ENCODE measurements at regions not wholly inside any gene's neighbourhood (a gene's known extent, or its start where the extent isn't known, plus 50 kb on each side); places are given as distances from the start of the nearest gene placed in this dataset.

DNA sequence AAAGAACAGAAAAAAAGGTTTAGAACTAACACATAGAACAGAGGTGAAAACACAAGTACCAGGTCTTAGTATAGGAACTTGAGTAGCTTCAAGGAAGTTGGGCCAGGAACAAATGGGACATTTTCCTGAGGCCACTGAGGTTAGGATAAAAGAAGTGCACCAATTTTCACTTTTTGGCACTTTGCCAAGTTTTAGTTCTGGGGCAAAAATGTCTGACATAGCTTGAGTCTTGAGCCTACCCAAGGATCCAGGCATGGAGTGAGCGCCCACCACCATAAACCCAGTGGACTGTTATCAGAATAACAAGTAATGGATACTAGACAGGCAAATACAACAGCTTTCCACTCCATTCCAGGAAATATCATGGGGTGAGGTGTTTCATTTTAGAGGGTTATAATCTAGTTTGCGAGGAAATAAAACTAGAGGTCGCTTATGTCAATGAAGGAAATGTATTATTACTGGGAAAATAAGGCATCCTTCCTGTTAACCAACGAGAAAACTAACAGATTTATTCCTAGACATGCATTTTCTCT is 199.7 kb upstream of the HMGA2 start:
- Mint-ChIP-seq H3K36me3 (ENCODE audit: insufficient read depth) (peaks cover 2% of the 10 kb centered on the region), H3K4me1 (no peaks in the 10 kb centered on the region), H3K9me3 (no peaks in the 10 kb centered on the region), H3K27ac (ENCODE audit: low read depth) (no peak overlapping the region), H3K27me3 (peaks cover 15% of the 10 kb centered on the region), H3K4me3 (no peak overlapping the region)
- DNase-seq (ENCODE audit: low spot score in 2 of 2) (no peak), ATAC-seq (replicated peaks; ENCODE audit: extremely low read depth, poor library complexity, severe bottlenecking) (no peak)

DNA sequence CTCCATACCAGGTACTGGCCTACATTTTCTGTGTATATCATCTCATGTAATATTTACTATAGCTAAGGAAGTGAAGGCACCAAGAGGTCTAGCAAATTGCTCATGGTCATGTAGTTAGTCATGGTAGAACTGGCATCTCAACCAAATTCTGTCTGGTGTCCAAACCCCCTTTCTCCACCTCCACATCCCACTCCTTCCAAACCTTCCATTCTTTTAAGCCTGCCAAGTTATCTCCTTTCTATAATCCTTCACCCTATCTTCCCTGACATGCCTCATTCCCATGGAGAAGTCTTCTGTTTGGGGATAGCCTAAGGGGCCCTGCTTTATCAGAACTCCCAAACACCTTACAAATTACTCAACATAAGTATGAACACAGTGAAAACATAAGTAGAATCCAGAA is 196.2 kb upstream of the HMGA2 start:
- ATAC-seq (replicated peaks; ENCODE audit: extremely low read depth, poor library complexity, severe bottlenecking): no peak
- peaks cover 40% of the 10 kb centered on the region for H3K27me3 Mint-ChIP-seq
- no peak for DNase-seq (ENCODE audit: low spot score in 2 of 2)
- H3K27ac Mint-ChIP-seq (ENCODE audit: low read depth): no peak overlapping the region
- peaks cover 2% of the 10 kb centered on the region for H3K36me3 Mint-ChIP-seq (ENCODE audit: insufficient read depth)
- no peaks in the 10 kb centered on the region for H3K9me3 Mint-ChIP-seq
- H3K4me3 Mint-ChIP-seq: no peak overlapping the region
- H3K4me1 Mint-ChIP-seq: no peaks in the 10 kb centered on the region

DNA sequence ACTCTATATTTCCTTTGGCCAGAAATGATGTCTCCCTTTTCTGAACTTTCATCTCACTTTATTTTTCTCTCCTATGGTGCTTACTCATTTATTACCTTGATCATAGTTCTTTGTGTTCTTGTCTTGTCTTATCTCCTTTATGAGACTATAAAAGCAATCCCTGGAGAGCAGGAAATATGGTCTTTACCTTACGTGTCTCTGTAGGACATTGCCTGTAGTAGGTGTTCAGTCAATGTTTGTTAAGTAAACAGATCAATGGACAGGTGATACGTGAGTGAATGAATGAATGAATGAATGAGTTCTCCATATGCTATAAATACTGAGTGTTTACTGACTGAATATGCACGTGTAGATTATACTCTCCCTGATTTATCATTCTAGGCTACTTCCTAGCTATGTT is 193.7 kb upstream of the HMGA2 start:
- Mint-ChIP-seq H3K4me1 (no peaks in the 10 kb centered on the region), H3K27ac (ENCODE audit: low read depth) (no peak overlapping the region), H3K27me3 (peaks cover 27% of the 10 kb centered on the region), H3K9me3 (no peaks in the 10 kb centered on the region), H3K36me3 (ENCODE audit: insufficient read depth) (no peaks in the 10 kb centered on the region), H3K4me3 (no peak overlapping the region)
- DNase-seq (ENCODE audit: low spot score in 2 of 2): no peak
- no peak for ATAC-seq (replicated peaks; ENCODE audit: extremely low read depth, poor library complexity, severe bottlenecking)

DNA sequence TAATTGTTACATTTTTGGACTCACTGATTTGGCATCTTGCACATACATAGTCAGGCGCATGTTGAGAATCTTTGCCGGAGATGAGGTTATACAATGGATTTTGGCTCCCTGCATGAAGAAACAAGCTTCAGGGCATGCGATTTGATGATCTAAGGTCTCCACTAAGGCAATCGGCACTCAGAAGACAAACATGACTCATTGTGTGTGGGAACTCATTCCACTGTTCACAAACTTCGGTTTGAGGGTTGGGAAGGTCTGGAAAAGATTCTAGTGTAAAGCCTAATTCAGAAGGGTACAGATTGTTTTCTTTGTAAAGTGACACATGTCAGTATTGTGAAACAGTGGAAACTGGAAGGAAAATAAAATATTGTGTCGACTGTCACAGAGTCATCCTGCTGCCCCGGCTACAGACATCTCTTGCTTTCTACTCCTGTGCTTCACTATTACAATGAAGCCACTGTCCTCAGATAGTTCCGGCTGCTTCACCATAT is 192.6 kb upstream of the HMGA2 start:
- DNase-seq (ENCODE audit: low spot score in 2 of 2) (no peak), ATAC-seq (replicated peaks; ENCODE audit: extremely low read depth, poor library complexity, severe bottlenecking) (no peak)
- Mint-ChIP-seq H3K27me3 (peaks cover 27% of the 10 kb centered on the region), H3K27ac (ENCODE audit: low read depth) (no peak overlapping the region), H3K4me3 (no peak overlapping the region), H3K4me1 (no peaks in the 10 kb centered on the region), H3K36me3 (ENCODE audit: insufficient read depth) (peaks cover 2% of the 10 kb centered on the region), H3K9me3 (no peaks in the 10 kb centered on the region)

DNA sequence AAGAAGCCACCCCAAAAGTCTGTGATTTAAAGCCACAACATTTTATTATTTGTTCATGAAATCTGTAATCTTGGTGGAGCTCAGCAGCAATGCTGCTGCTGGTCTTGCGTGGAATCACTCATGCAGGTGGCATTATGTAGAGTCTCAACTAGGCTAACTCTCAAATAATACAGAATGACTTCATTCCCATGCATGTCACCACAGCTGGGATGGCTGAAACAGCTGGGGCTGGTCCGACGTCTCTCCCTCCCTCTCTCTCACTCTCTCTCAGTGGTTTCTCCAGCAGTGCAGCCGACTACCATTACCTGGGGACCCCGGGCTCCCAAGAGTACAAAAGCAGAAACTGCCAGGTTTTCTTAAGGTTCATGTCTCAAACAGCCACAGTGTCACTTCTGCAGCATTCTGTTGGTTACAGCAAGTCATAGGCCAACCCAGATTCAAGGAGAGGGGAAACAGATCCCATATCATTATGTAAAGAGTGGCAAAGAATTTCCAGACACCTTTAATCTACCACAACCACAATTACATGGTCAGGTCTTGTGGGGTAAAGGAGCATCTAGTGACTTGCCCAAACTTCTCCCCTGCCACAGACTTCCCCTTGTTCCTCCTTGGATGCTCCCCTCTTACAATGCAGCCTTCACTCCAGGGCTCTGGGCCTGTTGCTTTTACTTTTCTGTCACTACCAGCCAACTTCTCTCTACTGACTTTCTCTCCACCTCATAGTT is 192.0 kb upstream of the HMGA2 start:
- H3K36me3 Mint-ChIP-seq (ENCODE audit: insufficient read depth): peaks cover 2% of the 10 kb centered on the region
- no peaks in the 10 kb centered on the region for H3K9me3 Mint-ChIP-seq
- no peak overlapping the region for H3K4me3 Mint-ChIP-seq
- peaks cover 27% of the 10 kb centered on the region for H3K27me3 Mint-ChIP-seq
- no peaks in the 10 kb centered on the region for H3K4me1 Mint-ChIP-seq
- DNase-seq (ENCODE audit: low spot score in 2 of 2) (no peak), ATAC-seq (replicated peaks; ENCODE audit: extremely low read depth, poor library complexity, severe bottlenecking) (no peak)
- H3K27ac Mint-ChIP-seq (ENCODE audit: low read depth): no peak overlapping the region

GRCh38 chr12:65634061-65634460 is 190.2 kb upstream of the HMGA2 start:
- ATAC-seq (replicated peaks; ENCODE audit: extremely low read depth, poor library complexity, severe bottlenecking) (no peak), DNase-seq (ENCODE audit: low spot score in 2 of 2) (no peak)
- Mint-ChIP-seq H3K27me3 (peaks cover 27% of the 10 kb centered on the region), H3K27ac (ENCODE audit: low read depth) (no peak overlapping the region), H3K4me3 (no peak overlapping the region), H3K4me1 (no peaks in the 10 kb centered on the region), H3K9me3 (no peaks in the 10 kb centered on the region), H3K36me3 (ENCODE audit: insufficient read depth) (peaks cover 2% of the 10 kb centered on the region)

GRCh38 chr12:65634626-65635331 is 189.5 kb upstream of the HMGA2 start:
- Mint-ChIP-seq H3K36me3 (ENCODE audit: insufficient read depth) (peaks cover 2% of the 10 kb centered on the region), H3K27me3 (peaks cover 23% of the 10 kb centered on the region), H3K4me1 (no peaks in the 10 kb centered on the region), H3K9me3 (no peaks in the 10 kb centered on the region), H3K27ac (ENCODE audit: low read depth) (no peak overlapping the region), H3K4me3 (no peak overlapping the region)
- no peak for ATAC-seq (replicated peaks; ENCODE audit: extremely low read depth, poor library complexity, severe bottlenecking)
- no peak for DNase-seq (ENCODE audit: low spot score in 2 of 2)

DNA sequence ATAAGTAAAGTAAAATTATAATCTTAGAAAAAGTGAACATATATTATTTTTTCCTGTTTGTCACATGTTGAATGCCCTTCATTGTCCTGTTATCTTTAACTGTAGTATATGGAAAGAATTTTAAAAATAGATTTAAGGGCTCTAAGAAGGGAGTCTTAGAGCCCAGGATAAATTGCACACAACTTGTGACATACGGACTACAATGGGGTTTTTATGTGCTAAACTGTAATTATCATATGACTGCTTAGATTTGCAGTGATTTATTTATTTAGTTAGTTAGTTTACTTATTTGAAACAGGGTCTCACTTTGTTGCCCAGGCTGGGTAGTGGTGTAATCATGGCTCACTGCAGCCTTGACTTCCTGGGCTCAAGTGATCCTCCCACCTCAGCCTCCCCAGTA is 187.8 kb upstream of the HMGA2 start:
- H3K9me3 Mint-ChIP-seq: peaks cover under 1% of the 10 kb centered on the region
- no peak overlapping the region for H3K4me3 Mint-ChIP-seq
- no peak for DNase-seq (ENCODE audit: low spot score in 2 of 2)
- H3K4me1 Mint-ChIP-seq: no peaks in the 10 kb centered on the region
- peaks cover 16% of the 10 kb centered on the region for H3K27me3 Mint-ChIP-seq
- no peak overlapping the region for H3K27ac Mint-ChIP-seq (ENCODE audit: low read depth)
- H3K36me3 Mint-ChIP-seq (ENCODE audit: insufficient read depth): peaks cover 2% of the 10 kb centered on the region
- ATAC-seq (replicated peaks; ENCODE audit: extremely low read depth, poor library complexity, severe bottlenecking): no peak

GRCh38 chr12:65637150-65637549 is 187.1 kb upstream of the HMGA2 start:
- Mint-ChIP-seq H3K36me3 (ENCODE audit: insufficient read depth) (peaks cover 2% of the 10 kb centered on the region), H3K4me1 (no peaks in the 10 kb centered on the region), H3K27ac (ENCODE audit: low read depth) (no peak overlapping the region), H3K4me3 (no peak overlapping the region), H3K9me3 (peaks cover 5% of the 10 kb centered on the region), H3K27me3 (peaks cover 21% of the 10 kb centered on the region)
- no peak for ATAC-seq (replicated peaks; ENCODE audit: extremely low read depth, poor library complexity, severe bottlenecking)
- no peak for DNase-seq (ENCODE audit: low spot score in 2 of 2)

- Mint-ChIP-seq H3K4me3 (no peak overlapping the region), H3K36me3 (ENCODE audit: insufficient read depth) (peaks cover 2% of the 10 kb centered on the region), H3K27ac (ENCODE audit: low read depth) (no peak overlapping the region), H3K9me3 (peaks cover 5% of the 10 kb centered on the region), H3K27me3 (peaks cover 16% of the 10 kb centered on the region), H3K4me1 (no peaks in the 10 kb centered on the region)
- no peak for DNase-seq (ENCODE audit: low spot score in 2 of 2)
- ATAC-seq (replicated peaks; ENCODE audit: extremely low read depth, poor library complexity, severe bottlenecking): no peak
These were observed 186.5 kb upstream of the HMGA2 start for GRCh38 chr12:65637774-65638173.

DNA sequence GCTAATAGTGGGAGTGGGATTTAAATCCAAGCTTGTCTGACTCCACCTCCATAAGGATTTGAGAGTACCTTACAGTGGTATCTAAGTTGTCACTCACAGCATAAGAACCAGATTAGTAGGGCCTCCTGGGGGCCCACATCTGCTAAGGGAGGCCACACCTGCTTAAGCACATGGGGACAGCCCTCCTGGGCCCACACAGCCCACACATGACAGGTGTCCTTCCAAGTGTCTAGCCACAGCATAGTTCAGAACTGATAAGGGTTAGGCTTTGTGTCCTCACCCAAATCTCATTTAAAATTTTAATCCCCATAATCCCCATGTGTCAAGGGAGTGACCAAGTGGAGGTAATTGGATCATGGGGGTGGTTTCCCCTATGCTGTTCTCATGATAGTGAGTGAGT is 186.0 kb upstream of the HMGA2 start:
- DNase-seq (ENCODE audit: low spot score in 2 of 2) (no peak), ATAC-seq (replicated peaks; ENCODE audit: extremely low read depth, poor library complexity, severe bottlenecking) (no peak)
- Mint-ChIP-seq H3K9me3 (peaks cover 5% of the 10 kb centered on the region), H3K4me3 (no peak overlapping the region), H3K4me1 (no peaks in the 10 kb centered on the region), H3K36me3 (ENCODE audit: insufficient read depth) (peaks cover 2% of the 10 kb centered on the region), H3K27me3 (peaks cover 13% of the 10 kb centered on the region), H3K27ac (ENCODE audit: low read depth) (no peak overlapping the region)

DNA sequence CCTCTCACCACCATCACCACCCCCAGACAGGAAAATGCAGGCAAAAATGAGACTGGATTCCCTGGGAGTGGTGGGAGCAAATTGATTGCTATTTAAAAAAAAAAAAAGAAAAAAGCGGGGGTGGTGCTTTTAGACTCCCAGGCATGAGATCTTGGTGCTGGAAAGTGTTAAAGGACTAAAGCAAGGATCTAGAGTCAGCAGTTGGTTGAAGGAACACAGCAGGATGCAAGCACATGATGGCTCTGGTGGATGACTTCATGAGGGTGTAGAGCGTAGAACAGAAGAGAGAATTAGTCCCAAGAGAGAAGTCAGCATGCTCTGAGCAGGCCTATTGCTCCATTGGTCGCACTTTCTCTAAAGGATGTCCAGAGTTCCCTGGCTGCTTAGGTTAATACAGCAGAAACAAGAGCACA is 183.8 kb upstream of the HMGA2 start:
- no peak for DNase-seq (ENCODE audit: low spot score in 2 of 2)
- peaks cover 5% of the 10 kb centered on the region for H3K9me3 Mint-ChIP-seq
- no peaks in the 10 kb centered on the region for H3K4me1 Mint-ChIP-seq
- no peak for ATAC-seq (replicated peaks; ENCODE audit: extremely low read depth, poor library complexity, severe bottlenecking)
- peaks cover 2% of the 10 kb centered on the region for H3K36me3 Mint-ChIP-seq (ENCODE audit: insufficient read depth)
- no peak overlapping the region for H3K27ac Mint-ChIP-seq (ENCODE audit: low read depth)
- no peak overlapping the region for H3K4me3 Mint-ChIP-seq
- peaks cover 13% of the 10 kb centered on the region for H3K27me3 Mint-ChIP-seq

Data from central memory CD8-positive, alpha-beta T cell (primary cell).